ENCODE measurements at regions not wholly inside any gene's neighbourhood (a gene's known extent, or its start where the extent isn't known, plus 50 kb on each side); places are given as distances from the start of the nearest gene placed in this dataset.

DNA sequence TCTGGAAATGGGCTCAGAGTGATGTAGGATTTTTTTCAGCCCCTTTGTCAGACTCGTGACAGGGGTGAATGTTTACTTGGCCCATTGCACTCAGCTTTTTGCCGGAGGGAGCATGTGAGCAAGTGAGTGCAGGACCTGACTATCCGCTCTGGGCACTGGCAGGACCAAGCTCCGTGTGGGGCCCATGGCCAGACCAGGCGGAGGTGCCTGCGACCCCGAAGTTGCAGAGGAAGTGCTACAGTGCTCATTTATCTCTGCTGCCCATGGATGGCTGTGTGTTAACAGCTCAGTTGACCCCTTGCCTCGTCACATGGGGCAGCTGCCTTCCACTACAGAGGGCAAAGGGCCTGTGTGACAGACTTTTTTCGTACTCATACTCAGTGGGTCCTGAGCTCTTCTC is 744.3 kb downstream of the IRX1 start:
- TF ChIP-seq, protein P1, sequence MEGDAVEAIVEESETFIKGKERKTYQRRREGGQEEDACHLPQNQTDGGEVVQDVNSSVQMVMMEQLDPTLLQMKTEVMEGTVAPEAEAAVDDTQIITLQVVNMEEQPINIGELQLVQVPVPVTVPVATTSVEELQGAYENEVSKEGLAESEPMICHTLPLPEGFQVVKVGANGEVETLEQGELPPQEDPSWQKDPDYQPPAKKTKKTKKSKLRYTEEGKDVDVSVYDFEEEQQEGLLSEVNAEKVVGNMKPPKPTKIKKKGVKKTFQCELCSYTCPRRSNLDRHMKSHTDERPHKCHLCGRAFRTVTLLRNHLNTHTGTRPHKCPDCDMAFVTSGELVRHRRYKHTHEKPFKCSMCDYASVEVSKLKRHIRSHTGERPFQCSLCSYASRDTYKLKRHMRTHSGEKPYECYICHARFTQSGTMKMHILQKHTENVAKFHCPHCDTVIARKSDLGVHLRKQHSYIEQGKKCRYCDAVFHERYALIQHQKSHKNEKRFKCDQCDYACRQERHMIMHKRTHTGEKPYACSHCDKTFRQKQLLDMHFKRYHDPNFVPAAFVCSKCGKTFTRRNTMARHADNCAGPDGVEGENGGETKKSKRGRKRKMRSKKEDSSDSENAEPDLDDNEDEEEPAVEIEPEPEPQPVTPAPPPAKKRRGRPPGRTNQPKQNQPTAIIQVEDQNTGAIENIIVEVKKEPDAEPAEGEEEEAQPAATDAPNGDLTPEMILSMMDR (IDR thresholded peaks at IDR 0.05), result no peak
- TF ChIP-seq POLR2A (IDR thresholded peaks at IDR 0.05), result no peak
